ENCODE measurements at regions not wholly inside any gene's neighbourhood (a gene's known extent, or its start where the extent isn't known, plus 50 kb on each side); places are given as distances from the start of the nearest gene placed in this dataset.

DNA sequence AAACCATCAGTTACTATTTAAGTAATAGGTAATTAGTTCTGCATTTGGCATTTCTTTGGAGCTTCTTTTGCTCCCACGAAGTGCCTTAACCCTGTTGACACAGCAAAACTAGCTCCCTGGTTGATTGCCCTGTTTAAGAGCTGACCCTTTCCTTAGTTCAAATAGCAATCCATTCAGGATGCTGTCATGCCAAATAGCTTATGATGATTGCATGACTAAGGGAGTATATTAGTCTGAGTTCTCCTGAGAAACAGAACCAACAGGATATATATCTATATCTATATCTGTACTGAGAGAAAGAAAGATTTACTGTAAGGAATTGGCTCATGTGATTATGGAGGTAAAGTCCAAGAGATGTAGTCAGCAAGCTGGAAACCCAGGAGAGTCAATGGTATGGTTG is 50.3 kb upstream of the SPRED1 start:
- POLR2A ChIA-PET = no interaction called here
- CTCF ChIA-PET = no interaction called here
- 24% methylated on average over 1 of the region's 1 CpG for WGBS (ENCODE audit: low lambda C conversion rate)
- H3K36me3 ChIP-seq (replicated peaks in 1 of 2; ENCODE audit: control insufficient read depth in 1 of 2, insufficient read depth in 2 of 2, low read length in 1 of 2) = no peaks in the 10 kb centered on the region
- H3K4me2 ChIP-seq = no peak overlapping the region
- no peaks in the 10 kb centered on the region for H4K20me1 ChIP-seq (ENCODE audit: insufficient read depth)
- no peak for DNase-seq
- no peaks in the 10 kb centered on the region for H3K9me3 ChIP-seq
- no peaks in the 10 kb centered on the region for H3K9me2 ChIP-seq
- H3F3A ChIP-seq (replicated peaks; ENCODE audit: insufficient read depth) = no peaks in the 10 kb centered on the region
- no peak overlapping the region for H3K9ac ChIP-seq
- H3K79me2 ChIP-seq (ENCODE audit: insufficient read depth) = no peaks in the 10 kb centered on the region
- H3K4me1 ChIP-seq (ENCODE audit: control insufficient read depth in 1 of 2, insufficient read depth in 2 of 2, low read depth in 1 of 2, low read length in 1 of 2) = no peaks in the 10 kb centered on the region
- H3K27ac ChIP-seq (ENCODE audit: low read depth in 2 of 2, low read length in 1 of 2) = no peak overlapping the region
- H3K4me3 ChIP-seq (ENCODE audit: low read depth in 2 of 2, low read length in 1 of 2) = no peak overlapping the region
- no peak for TF ChIP-seq GABPA (IDR thresholded peaks at IDR 0.05; ENCODE audit: low read depth)
- TF ChIP-seq, protein P1, sequence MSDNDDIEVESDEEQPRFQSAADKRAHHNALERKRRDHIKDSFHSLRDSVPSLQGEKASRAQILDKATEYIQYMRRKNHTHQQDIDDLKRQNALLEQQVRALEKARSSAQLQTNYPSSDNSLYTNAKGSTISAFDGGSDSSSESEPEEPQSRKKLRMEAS (IDR thresholded peaks at IDR 0.05; ENCODE audit: low read depth) = no peak
- TF ChIP-seq MEF2A (IDR thresholded peaks at IDR 0.05; ENCODE audit: borderline replicate concordance, low read depth) = no peak
- TF ChIP-seq EP300 (IDR thresholded peaks at IDR 0.05; ENCODE audit: borderline replicate concordance in 1 of 2, low read depth in 1 of 2, low read length in 1 of 2) = no peak
- no peak for TF ChIP-seq POLR2AphosphoS5 (IDR thresholded peaks at IDR 0.05; ENCODE audit: low read depth, low read length)
- TF ChIP-seq RFX5 (IDR thresholded peaks at IDR 0.05; ENCODE audit: low read length) = no peak
- TF ChIP-seq YY1 (IDR thresholded peaks at IDR 0.05; ENCODE audit: low read depth) = no peak
- no peak for TF ChIP-seq TAF1 (IDR thresholded peaks at IDR 0.05; ENCODE audit: borderline replicate concordance, low read depth, low read length)
- TF ChIP-seq RAD21 (IDR thresholded peaks at IDR 0.05; ENCODE audit: low read length) = no peak
- TF ChIP-seq NFIC (IDR thresholded peaks at IDR 0.05; ENCODE audit: borderline replicate concordance) = no peak
- TF ChIP-seq JUND (IDR thresholded peaks at IDR 0.05) = no peak
- no peak for TF ChIP-seq CHD2 (IDR thresholded peaks at IDR 0.05; ENCODE audit: low read length, partially characterized antibody)
- TF ChIP-seq RCOR1 (IDR thresholded peaks at IDR 0.05; ENCODE audit: low read length) = no peak
- no peak for TF ChIP-seq USF1 (IDR thresholded peaks at IDR 0.05; ENCODE audit: borderline replicate concordance, low read depth)
- TF ChIP-seq GATA2 (CRISPR knock-in tag; IDR thresholded peaks at IDR 0.05) = no peak
- TF ChIP-seq SIN3A (IDR thresholded peaks at IDR 0.05; ENCODE audit: borderline replicate concordance, low read depth, low read length) = no peak
- H3K27me3 ChIP-seq (ENCODE audit: insufficient read depth) = no peaks in the 10 kb centered on the region
- H2AFZ ChIP-seq (ENCODE audit: low read depth) = no peak overlapping the region

Data from SK-N-SH (cell line).